ENCODE measurements at regions not wholly inside any gene's neighbourhood (a gene's known extent, or its start where the extent isn't known, plus 50 kb on each side); places are given as distances from the start of the nearest gene placed in this dataset.

- DNase-seq (ENCODE audit: extremely low spot score in 2 of 2): no peak
- no peak overlapping the region for H3K27ac ChIP-seq
- H3K9me3 ChIP-seq: no peaks in the 10 kb centered on the region
- intact Hi-C loops (cut with DNase I): no loop called here
- H3K4me3 ChIP-seq: no peak overlapping the region
- TF ChIP-seq CTCF (IDR thresholded peaks at IDR 0.05) (no peak), POLR2AphosphoS5 (IDR thresholded peaks at IDR 0.05; ENCODE audit: insufficient read depth in 1 of 2, low read depth in 1 of 2) (no peak), POLR2A (IDR thresholded peaks at IDR 0.05) (no peak)
- no peaks in the 10 kb centered on the region for H3K36me3 ChIP-seq
- no peaks in the 10 kb centered on the region for H3K4me1 ChIP-seq
- H3K27me3 ChIP-seq: no peaks in the 10 kb centered on the region
Observed at GRCh38 chr3:35929158-35929557, 289.8 kb downstream of the ARPP21 start.

- H3K27ac ChIP-seq: no peak overlapping the region
- TF ChIP-seq POLR2AphosphoS5 (IDR thresholded peaks at IDR 0.05; ENCODE audit: insufficient read depth in 1 of 2, low read depth in 1 of 2) (no peak), POLR2A (IDR thresholded peaks at IDR 0.05) (no peak), CTCF (IDR thresholded peaks at IDR 0.05) (no peak)
- no peaks in the 10 kb centered on the region for H3K27me3 ChIP-seq
- H3K9me3 ChIP-seq: no peaks in the 10 kb centered on the region
- H3K4me1 ChIP-seq: no peaks in the 10 kb centered on the region
- DNase-seq (ENCODE audit: extremely low spot score in 2 of 2): no peak
- intact Hi-C loops (cut with DNase I): no loop called here
- no peaks in the 10 kb centered on the region for H3K36me3 ChIP-seq
- H3K4me3 ChIP-seq: no peak overlapping the region
Observed at GRCh38 chr3:35931867-35932266, 292.5 kb downstream of the ARPP21 start.

- DNase-seq (ENCODE audit: extremely low spot score in 2 of 2): no peak
- TF ChIP-seq CTCF (IDR thresholded peaks at IDR 0.05) (no peak), POLR2AphosphoS5 (IDR thresholded peaks at IDR 0.05; ENCODE audit: insufficient read depth in 1 of 2, low read depth in 1 of 2) (no peak), POLR2A (IDR thresholded peaks at IDR 0.05) (no peak)
- no peaks in the 10 kb centered on the region for H3K4me1 ChIP-seq
- intact Hi-C loops (cut with DNase I): no loop called here
- no peak overlapping the region for H3K4me3 ChIP-seq
- no peaks in the 10 kb centered on the region for H3K36me3 ChIP-seq
- no peaks in the 10 kb centered on the region for H3K27me3 ChIP-seq
- H3K9me3 ChIP-seq: no peaks in the 10 kb centered on the region
- no peak overlapping the region for H3K27ac ChIP-seq
Observed at GRCh38 chr3:35932995-35933394, 293.7 kb downstream of the ARPP21 start.

GRCh38 chr3:35936571-35936970, 297.2 kb downstream of the ARPP21 start:
- Histone ChIP-seq H3K4me1 (no peaks in the 10 kb centered on the region), H3K4me3 (no peak overlapping the region), H3K27me3 (no peaks in the 10 kb centered on the region), H3K27ac (no peak overlapping the region), H3K9me3 (no peaks in the 10 kb centered on the region), H3K36me3 (no peaks in the 10 kb centered on the region)
- TF ChIP-seq CTCF (IDR thresholded peaks at IDR 0.05): no peak
- no peak for TF ChIP-seq POLR2AphosphoS5 (IDR thresholded peaks at IDR 0.05; ENCODE audit: insufficient read depth in 1 of 2, low read depth in 1 of 2)
- TF ChIP-seq POLR2A (IDR thresholded peaks at IDR 0.05): no peak
- intact Hi-C loops (cut with DNase I): no loop called here
- no peak for DNase-seq (ENCODE audit: extremely low spot score in 2 of 2)

- Histone ChIP-seq H3K27ac (no peak overlapping the region), H3K9me3 (no peaks in the 10 kb centered on the region), H3K4me3 (no peak overlapping the region), H3K36me3 (no peaks in the 10 kb centered on the region), H3K27me3 (no peaks in the 10 kb centered on the region), H3K4me1 (no peaks in the 10 kb centered on the region)
- intact Hi-C loops (cut with DNase I): no loop called here
- DNase-seq (ENCODE audit: extremely low spot score in 2 of 2): no peak
- TF ChIP-seq POLR2A (IDR thresholded peaks at IDR 0.05): no peak
- TF ChIP-seq CTCF (IDR thresholded peaks at IDR 0.05): no peak
- no peak for TF ChIP-seq POLR2AphosphoS5 (IDR thresholded peaks at IDR 0.05; ENCODE audit: insufficient read depth in 1 of 2, low read depth in 1 of 2)
Observed at GRCh38 chr3:35944926-35945710, 305.8 kb downstream of the ARPP21 start.

Measured in vagina (tissue), 2 donors.